WTC11 (cell line): ENCODE measurements at regions not wholly inside any gene's neighbourhood (a gene's known extent, or its start where the extent isn't known, plus 50 kb on each side); places are given as distances from the start of the nearest gene placed in this dataset.

Source experiments
- CTCF ChIP-seq: fragments of 200-600 bp; IDR thresholded peaks from 2 replicates; pipeline ENCODE4 v1.8.0; 2022; ENCODE audit warnings: antibody characterized with exemption
- ESRRA ChIP-seq: sonication (generic); formaldehyde crosslinking; IDR thresholded peaks from 2 replicates; pipeline ENCODE4 v1.8.1; 2022; ENCODE audit warnings: mild to moderate bottlenecking, missing genetic modification reagents, borderline replicate concordance
- NFYB ChIP-seq: sonication (generic); formaldehyde crosslinking; conservative IDR thresholded peaks from 2 replicates; pipeline ENCODE4 v1.8.0; 2022; ENCODE audit warnings: low read depth, missing genetic modification reagents
- NR1H2 ChIP-seq: sonication (generic); formaldehyde crosslinking; IDR thresholded peaks from 2 replicates; pipeline ENCODE4 v1.9.0; 2021; ENCODE audit warnings: mild to moderate bottlenecking, moderate library complexity, missing genetic modification reagents
- NR3C1 ChIP-seq: sonication (generic); formaldehyde crosslinking; conservative IDR thresholded peaks from 2 replicates; pipeline ENCODE4 v1.8.1; 2023; ENCODE audit warnings: low read depth, mild to moderate bottlenecking, missing genetic modification reagents
- TCF7 ChIP-seq: sonication (generic); formaldehyde crosslinking; IDR thresholded peaks from 2 replicates; pipeline ENCODE4 v1.8.0; 2022; ENCODE audit warnings: mild to moderate bottlenecking, low read depth, missing genetic modification reagents, moderate library complexity
- ZBTB21 ChIP-seq: sonication (generic); formaldehyde crosslinking; IDR thresholded peaks from 2 replicates; pipeline ENCODE4 v1.8.1; 2023; ENCODE audit warnings: mild to moderate bottlenecking, missing genetic modification reagents, borderline replicate concordance
- ZNF671 ChIP-seq: fragments of 250-450 bp; sonication (Bioruptor Pico); IDR thresholded peaks from 2 replicates; pipeline ENCODE4 v1.8.0; 2021; ENCODE audit warnings: mild to moderate bottlenecking
- TF ChIP-seq, protein P1 (sequence below): sonication (generic); formaldehyde crosslinking; IDR thresholded peaks from 2 replicates; pipeline ENCODE4 v1.8.0; 2023; ENCODE audit warnings: mild to moderate bottlenecking, missing genetic modification reagents

- TF ChIP-seq NR1H2 (CRISPR knock-in tag) (no peak), CTCF (no peak), NR3C1 (no peak), TCF7 (CRISPR knock-in tag) (no peak), NFYB (no peak), ZBTB21 (CRISPR knock-in tag) (no peak), ZNF671 (CRISPR knock-in tag) (no peak), ESRRA (CRISPR knock-in tag) (no peak)
- TF ChIP-seq, protein P1, sequence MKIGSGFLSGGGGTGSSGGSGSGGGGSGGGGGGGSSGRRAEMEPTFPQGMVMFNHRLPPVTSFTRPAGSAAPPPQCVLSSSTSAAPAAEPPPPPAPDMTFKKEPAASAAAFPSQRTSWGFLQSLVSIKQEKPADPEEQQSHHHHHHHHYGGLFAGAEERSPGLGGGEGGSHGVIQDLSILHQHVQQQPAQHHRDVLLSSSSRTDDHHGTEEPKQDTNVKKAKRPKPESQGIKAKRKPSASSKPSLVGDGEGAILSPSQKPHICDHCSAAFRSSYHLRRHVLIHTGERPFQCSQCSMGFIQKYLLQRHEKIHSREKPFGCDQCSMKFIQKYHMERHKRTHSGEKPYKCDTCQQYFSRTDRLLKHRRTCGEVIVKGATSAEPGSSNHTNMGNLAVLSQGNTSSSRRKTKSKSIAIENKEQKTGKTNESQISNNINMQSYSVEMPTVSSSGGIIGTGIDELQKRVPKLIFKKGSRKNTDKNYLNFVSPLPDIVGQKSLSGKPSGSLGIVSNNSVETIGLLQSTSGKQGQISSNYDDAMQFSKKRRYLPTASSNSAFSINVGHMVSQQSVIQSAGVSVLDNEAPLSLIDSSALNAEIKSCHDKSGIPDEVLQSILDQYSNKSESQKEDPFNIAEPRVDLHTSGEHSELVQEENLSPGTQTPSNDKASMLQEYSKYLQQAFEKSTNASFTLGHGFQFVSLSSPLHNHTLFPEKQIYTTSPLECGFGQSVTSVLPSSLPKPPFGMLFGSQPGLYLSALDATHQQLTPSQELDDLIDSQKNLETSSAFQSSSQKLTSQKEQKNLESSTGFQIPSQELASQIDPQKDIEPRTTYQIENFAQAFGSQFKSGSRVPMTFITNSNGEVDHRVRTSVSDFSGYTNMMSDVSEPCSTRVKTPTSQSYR: no peak
Observed at GRCh38 chr3:106025151-106025722, 156.4 kb upstream of the CBLB start.
